RWPE2 (cell line): ENCODE measurements at regions not wholly inside any gene's neighbourhood (a gene's known extent, or its start where the extent isn't known, plus 50 kb on each side); places are given as distances from the start of the nearest gene placed in this dataset.

Source experiments
- ATAC-seq: fragments of 200-7000 bp; cut with Tn5 transposase; 3 replicates; pipeline ENCODE4 v1.9.1; 2021; ENCODE audit warnings: low read depth
- DNase-seq: peaks from one replicate; pipeline ENCODE4 v3.0.0-alpha.2; 2020; ENCODE audit warnings: low spot score
- H3K27ac ChIP-seq: fragments of 450-650 bp; 2 replicates; pipeline ENCODE4 v1.5.1; 2017; ENCODE audit warnings: mild to moderate bottlenecking; ENCODE audit not compliant: poor library complexity, severe bottlenecking
- H3K27me3 ChIP-seq: fragments of 250-450 bp; sonication (Bioruptor Pico); 2 replicates; pipeline ENCODE4 v1.5.1; 2021; ENCODE audit warnings: mild to moderate bottlenecking, moderate library complexity; ENCODE audit not compliant: insufficient read depth, poor library complexity, severe bottlenecking
- H3K36me3 ChIP-seq: fragments of 250-450 bp; sonication (Bioruptor Pico); 2 replicates; pipeline ENCODE4 v1.5.1; 2020; ENCODE audit warnings: low read depth, mild to moderate bottlenecking, moderate library complexity
- H3K4me1 ChIP-seq: fragments of 250-450 bp; sonication (Bioruptor Pico); 2 replicates; pipeline ENCODE4 v1.5.1; 2021; ENCODE audit warnings: mild to moderate bottlenecking, moderate library complexity; ENCODE audit not compliant: insufficient read depth, poor library complexity, severe bottlenecking
- H3K4me3 ChIP-seq: fragments of 250-450 bp; sonication (Bioruptor Pico); 2 replicates; pipeline ENCODE4 v1.5.1; 2021; ENCODE audit warnings: mild to moderate bottlenecking, moderate library complexity; ENCODE audit not compliant: severe bottlenecking
- H3K9me3 ChIP-seq: fragments of 250-450 bp; sonication (Bioruptor Pico); 2 replicates; pipeline ENCODE4 v1.5.1; 2021; ENCODE audit warnings: mild to moderate bottlenecking, moderate library complexity; ENCODE audit not compliant: severe bottlenecking
- TF ChIP-seq, protein P1 (sequence below): fragments of 450-650 bp; IDR thresholded peaks from one replicate; pipeline ENCODE4 v1.5.1; 2017; ENCODE audit warnings: mild to moderate bottlenecking, moderate library complexity; ENCODE audit not compliant: poor library complexity, severe bottlenecking

DNA sequence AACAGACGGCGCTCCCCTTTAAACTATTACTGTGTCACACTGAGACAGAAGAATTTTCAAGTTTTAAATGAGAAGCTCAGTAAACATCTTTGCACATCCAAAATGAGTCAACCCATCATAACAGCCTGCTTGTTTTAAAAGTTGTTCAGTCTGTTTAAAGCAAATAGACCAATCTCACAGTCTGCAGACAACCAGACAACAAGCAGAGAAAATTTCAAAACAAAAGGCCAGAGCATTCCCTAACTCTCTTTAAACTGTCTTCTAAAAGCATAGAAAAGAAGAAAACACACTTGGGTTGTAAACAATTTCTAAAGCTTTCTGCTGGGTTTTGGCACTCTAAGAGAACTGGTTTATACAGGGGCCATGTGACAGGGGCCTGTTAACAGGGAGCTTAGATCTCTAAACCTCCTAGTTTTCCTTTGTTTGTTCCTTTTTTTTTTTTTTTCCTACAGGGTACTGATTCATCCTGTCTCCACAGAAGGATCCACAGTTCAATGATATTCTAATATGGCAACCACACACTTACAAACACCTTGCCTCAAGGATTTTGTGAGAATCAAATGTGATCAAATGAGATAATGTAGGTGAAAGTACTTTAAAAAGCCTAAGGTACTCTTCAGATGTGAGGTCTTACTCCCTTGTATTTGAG lies 100.8 kb upstream of the MAML3 start:
- Histone ChIP-seq H3K36me3 (no peaks in the 10 kb centered on the region), H3K27me3 (no peaks in the 10 kb centered on the region), H3K4me1 (peaks cover 12% of the 10 kb centered on the region), H3K4me3 (no peak overlapping the region), H3K27ac (no peak overlapping the region), H3K9me3 (no peaks in the 10 kb centered on the region)
- DNase-seq (no peak), ATAC-seq (no peak)
- TF ChIP-seq, protein P1, sequence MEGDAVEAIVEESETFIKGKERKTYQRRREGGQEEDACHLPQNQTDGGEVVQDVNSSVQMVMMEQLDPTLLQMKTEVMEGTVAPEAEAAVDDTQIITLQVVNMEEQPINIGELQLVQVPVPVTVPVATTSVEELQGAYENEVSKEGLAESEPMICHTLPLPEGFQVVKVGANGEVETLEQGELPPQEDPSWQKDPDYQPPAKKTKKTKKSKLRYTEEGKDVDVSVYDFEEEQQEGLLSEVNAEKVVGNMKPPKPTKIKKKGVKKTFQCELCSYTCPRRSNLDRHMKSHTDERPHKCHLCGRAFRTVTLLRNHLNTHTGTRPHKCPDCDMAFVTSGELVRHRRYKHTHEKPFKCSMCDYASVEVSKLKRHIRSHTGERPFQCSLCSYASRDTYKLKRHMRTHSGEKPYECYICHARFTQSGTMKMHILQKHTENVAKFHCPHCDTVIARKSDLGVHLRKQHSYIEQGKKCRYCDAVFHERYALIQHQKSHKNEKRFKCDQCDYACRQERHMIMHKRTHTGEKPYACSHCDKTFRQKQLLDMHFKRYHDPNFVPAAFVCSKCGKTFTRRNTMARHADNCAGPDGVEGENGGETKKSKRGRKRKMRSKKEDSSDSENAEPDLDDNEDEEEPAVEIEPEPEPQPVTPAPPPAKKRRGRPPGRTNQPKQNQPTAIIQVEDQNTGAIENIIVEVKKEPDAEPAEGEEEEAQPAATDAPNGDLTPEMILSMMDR = no peak

DNA sequence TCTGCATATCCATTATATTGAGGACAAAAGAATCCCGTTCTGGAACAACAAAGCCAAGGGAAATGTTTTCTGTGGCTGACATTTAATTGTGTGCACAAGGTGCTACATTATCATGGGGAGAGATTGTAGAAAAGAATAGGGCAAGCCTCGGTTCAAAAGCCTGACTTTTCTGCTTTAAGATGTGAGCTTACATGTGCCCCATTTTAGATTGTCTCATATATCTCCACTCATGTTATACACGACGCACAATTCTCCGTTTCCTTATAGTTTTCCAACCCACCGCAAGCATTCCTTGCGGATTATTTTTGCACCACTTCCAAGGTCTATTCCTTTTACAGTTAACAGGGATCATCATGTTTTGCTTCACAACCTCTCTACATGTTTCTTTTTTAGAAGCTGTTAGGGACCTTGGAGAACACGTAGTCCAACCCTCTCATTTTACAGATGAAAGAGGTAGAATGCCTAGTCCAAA lies 99.6 kb upstream of the MAML3 start:
- Histone ChIP-seq H3K9me3 (no peaks in the 10 kb centered on the region), H3K36me3 (no peaks in the 10 kb centered on the region), H3K4me3 (no peak overlapping the region), H3K4me1 (peaks cover 12% of the 10 kb centered on the region), H3K27me3 (no peaks in the 10 kb centered on the region), H3K27ac (no peak overlapping the region)
- no peak for ATAC-seq
- TF ChIP-seq, protein P1 = peak; percentile 71
- no peak for DNase-seq

DNA sequence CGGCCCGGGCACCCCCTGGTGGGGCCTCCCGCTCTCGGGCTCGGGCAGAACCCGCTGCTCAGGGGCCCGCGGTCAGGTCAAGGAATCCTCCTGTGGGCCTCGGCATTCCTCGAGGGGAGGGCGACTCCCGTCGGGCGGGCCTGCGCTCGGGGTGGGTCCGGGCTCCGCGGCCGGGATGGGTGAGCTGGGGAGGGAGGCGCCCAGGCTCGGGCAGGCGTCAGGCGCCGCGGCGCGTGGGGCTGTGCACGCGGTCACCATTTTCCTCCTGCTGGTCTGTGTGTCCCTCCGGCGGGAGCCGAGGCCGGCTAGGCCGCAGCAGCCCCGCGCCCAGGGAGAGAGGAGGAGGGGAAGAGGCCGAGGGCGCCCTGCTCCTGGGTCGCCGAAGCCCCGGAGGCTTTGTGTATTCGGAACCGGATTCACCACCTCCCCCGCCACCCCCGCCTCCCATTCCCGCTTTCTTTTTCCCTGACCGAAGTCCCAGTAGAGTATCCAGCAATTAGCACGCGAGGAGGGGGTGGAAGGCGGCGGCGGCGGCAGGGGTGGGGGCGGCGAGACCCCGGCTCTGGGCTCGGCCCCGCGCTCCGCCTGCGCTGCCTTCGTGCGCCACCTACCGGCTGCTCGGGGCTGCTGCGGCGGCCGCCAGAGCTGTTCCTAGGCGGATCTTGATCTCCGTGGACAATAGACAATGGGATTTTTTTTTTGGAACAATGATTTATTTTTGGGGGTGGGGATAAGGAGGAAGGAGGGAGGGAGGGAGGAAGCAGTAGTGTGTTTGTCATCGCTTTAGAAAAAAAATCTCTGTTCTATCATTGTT lies 99.0 kb upstream of the MAML3 start:
- Histone ChIP-seq H3K9me3 (no peaks in the 10 kb centered on the region), H3K36me3 (no peaks in the 10 kb centered on the region), H3K4me1 (peaks cover 12% of the 10 kb centered on the region), H3K27me3 (no peaks in the 10 kb centered on the region), H3K4me3 (peak overlapping the region; percentile 38), H3K27ac (no peak overlapping the region)
- no peak for DNase-seq
- peak; percentile 81 for ATAC-seq
- TF ChIP-seq, protein P1 = peak; percentile 98

DNA sequence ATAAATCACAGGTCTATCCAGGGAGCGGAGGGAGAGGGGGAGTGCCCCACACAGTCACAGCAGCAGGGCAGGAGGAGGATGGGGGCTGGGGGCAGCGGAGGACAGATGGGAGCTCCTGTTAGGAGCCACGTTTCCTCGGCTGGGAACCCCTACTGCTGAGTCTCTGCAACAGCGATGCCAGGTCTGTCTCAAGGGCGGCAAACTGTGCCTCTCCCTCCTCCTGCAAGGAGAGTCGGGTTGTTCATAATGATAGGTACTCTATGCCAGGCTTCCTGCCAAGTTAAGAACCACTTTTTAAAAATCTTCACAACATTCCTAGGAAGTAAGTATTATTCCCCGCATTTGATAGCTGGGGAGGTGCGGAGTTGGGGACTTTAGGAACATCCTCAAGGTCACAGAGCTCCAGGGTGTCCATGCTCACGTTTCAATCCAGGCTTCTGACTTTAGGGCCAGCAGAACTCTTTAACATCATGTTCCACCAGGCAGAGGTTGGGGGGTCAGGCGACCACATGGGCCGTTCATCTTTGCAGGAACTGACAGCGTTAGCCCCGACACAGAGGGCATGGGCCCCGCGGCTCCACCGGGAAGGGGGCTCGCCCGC lies 98.3 kb upstream of the MAML3 start:
- DNase-seq (no peak), ATAC-seq (no peak)
- Histone ChIP-seq H3K27ac (no peak overlapping the region), H3K36me3 (no peaks in the 10 kb centered on the region), H3K9me3 (no peaks in the 10 kb centered on the region), H3K4me3 (peak overlapping the region; percentile 38), H3K4me1 (peaks cover 11% of the 10 kb centered on the region), H3K27me3 (no peaks in the 10 kb centered on the region)
- TF ChIP-seq, protein P1 = no peak
